ENCODE measurements at regions not wholly inside any gene's neighbourhood (a gene's known extent, or its start where the extent isn't known, plus 50 kb on each side); places are given as distances from the start of the nearest gene placed in this dataset.

DNA sequence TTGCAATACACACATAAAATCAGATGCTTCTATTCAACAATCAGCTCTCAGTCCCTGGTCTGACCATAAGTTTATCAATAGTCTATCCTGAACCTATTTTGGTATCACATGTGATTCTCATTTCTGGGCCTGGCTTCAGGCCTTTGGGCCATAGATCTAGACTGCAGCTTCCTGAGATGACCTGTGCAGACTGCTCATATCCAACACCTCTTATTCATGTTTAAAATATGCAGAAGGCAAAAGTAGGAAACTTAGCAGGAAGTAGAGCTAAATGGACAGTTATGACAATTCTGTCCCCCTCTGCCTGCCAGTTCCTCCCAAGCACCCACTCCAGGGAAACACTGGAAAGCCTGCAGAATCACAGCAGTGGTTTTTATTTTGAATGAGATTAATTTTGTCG lies 53.3 kb downstream of the C7orf25 start:
- no peak for DNase-seq (ENCODE audit: low spot score)

- no peak for DNase-seq (ENCODE audit: low spot score)
Measured at GRCh38 chr7:42856605-42856987, 55.3 kb downstream of the C7orf25 start.

GRCh38 chr7:42854571-42855118 lies 57.2 kb downstream of the C7orf25 start:
- no peak for DNase-seq (ENCODE audit: low spot score)

- DNase-seq (ENCODE audit: low spot score), result no peak
Measured at GRCh38 chr7:42852531-42852930, 59.3 kb downstream of the C7orf25 start.

DNA sequence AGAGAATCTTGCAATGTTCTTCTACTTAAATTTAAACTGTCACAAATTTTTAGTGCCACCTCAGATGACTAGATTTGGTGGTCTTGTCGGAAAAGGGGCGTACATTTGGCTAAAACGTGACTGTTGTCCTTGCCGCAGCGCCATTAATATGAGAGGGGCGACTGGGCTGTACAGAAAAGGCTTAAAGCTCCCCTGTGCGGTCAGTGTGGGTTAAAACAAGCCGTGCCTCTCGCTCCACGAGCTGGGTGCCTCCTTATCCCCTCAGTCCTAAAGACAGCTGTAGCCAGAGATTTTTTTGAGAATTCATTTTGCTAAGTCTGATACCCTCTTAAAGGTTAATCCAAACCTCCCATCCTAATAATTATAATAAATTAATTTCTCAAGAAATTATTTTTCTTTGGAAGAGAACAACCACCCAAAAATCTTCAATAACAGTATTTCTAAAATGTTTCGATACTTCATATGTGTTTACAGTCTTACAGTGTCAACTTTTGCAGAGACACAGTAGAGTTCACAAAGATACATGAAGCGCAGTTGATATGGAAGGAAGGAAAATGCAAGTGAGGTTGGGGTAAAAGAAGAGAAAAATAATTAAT lies 68.6 kb downstream of the C7orf25 start:
- peak; percentile 66 for DNase-seq (ENCODE audit: low spot score)

DNA sequence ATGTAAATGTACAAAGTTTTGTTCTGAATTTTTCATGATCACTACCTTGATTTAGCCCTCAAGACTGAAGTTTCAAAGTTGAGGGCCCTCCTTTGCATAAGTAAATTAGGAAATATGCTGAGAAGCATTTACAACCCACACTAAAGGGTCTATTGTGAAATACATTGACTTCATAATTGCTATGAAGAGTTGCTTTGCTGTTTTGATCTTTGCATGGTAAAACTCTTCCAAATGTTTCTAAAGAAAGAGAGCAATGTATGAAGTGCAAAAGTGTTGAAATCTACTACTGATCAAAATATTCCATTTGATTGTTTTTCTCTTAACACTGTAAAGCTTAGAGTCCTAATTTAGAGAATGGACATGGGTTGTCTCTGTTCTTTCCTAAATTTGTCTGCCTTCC lies 77.2 kb downstream of the C7orf25 start:
- DNase-seq (ENCODE audit: low spot score), result no peak

DNA sequence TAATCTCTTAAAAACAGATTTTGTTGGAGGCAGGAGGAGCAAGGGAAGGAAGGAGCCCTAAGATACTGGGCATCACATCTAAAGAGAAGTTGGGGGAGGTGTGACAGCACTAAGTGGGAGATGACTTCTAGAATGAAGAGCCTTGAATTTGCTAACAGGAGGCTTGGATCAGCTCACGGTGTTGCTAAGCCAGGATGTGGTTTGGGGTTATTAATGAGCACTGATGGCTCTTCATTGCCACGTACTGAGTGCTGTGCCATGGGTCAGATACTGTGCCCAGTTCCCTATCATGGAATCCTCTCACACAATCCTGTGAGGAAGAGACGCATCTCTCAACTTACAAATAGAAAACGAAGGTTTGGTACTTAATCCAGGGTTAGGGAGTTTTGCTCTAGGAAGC lies 78.5 kb downstream of the C7orf25 start:
- no peak for DNase-seq (ENCODE audit: low spot score)

GRCh38 chr7:42832667-42833066 lies 79.2 kb downstream of the C7orf25 start:
- DNase-seq (ENCODE audit: low spot score), result no peak

- DNase-seq (ENCODE audit: low spot score), result peak; percentile 35
Measured at GRCh38 chr7:42831718-42832522, 80.0 kb downstream of the C7orf25 start.

GRCh38 chr7:42831006-42831717 lies 80.7 kb downstream of the C7orf25 start:
- no peak for DNase-seq (ENCODE audit: low spot score)

DNA sequence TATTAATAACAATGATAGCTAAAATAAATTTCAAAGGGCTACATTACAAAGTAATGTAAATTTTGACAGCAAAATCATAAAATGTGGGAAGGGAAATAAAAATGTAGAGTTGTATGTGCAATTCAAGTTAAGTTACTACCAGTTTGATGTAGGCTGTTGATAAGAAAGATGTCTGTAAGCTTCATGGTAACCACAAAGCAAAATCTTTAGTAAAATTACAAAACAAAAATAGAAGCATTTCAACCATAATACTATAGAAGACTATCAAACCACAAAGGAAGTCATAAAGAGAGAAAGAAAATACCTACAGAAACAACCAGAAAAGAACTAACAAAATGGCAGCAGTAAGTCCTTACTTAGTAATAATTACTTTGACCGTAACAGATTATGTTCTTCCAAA lies 99.1 kb downstream of the C7orf25 start:
- no peak for DNase-seq (ENCODE audit: low spot score)

DNA sequence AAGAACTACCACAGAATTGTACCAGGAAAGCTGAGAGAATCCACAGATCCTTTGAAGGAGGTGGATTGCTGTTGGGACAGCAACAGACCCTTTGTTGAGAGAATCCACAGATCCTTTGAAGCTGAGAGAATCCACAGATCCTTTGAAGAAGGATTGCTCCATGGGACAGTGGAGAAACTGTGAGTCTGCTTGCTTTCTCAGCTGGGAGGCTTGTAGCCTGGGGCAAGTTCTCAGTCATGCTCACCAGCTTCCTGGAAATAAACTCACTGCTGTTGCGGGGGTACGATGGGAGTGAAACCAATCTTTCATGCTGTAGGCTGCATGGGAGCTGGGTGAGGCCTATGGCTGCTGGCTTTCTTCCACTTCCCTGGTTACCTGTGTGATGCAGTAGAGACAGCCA lies 106.3 kb downstream of the C7orf25 start:
- no peak for DNase-seq (ENCODE audit: low spot score)

- no peak for DNase-seq (ENCODE audit: low spot score)
Measured at GRCh38 chr7:42794673-42795072, 117.2 kb downstream of the C7orf25 start.

- DNase-seq (ENCODE audit: low spot score), result no peak
Measured at GRCh38 chr7:42792841-42793240, 119.0 kb downstream of the C7orf25 start.

GRCh38 chr7:42790196-42790595 lies 121.7 kb downstream of the C7orf25 start:
- DNase-seq (ENCODE audit: low spot score), result no peak

GRCh38 chr7:42774436-42774835 lies 137.4 kb downstream of the C7orf25 start:
- no peak for DNase-seq (ENCODE audit: low spot score)

- DNase-seq (ENCODE audit: low spot score), result no peak
Measured at GRCh38 chr7:42770114-42770513, 141.8 kb downstream of the C7orf25 start.

DNA sequence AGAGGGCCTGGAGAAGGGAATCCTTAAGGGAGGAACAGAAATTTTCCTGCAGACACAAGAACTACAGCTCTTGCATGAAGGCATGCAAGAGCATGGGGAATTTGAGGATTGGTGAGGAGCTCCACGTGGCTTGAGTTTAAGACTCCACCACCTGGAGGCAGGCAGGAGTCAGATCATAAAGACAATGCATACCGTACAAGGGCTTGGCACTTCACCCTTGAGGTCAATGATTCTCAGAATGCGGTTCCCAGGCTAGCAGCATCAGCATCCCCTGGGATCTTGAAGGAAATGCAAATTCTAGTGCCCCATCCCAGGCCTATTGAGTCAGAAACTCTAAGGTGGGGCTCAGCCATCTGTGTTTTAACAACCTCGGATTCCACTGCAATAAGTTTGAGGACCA lies 143.8 kb downstream of the C7orf25 start:
- DNase-seq (ENCODE audit: low spot score), result no peak

GRCh38 chr7:42766782-42767423 lies 145.0 kb downstream of the C7orf25 start:
- no peak for DNase-seq (ENCODE audit: low spot score)

GRCh38 chr7:42765931-42766330 lies 145.9 kb downstream of the C7orf25 start:
- DNase-seq (ENCODE audit: low spot score), result no peak

GRCh38 chr7:42763137-42763551 lies 148.7 kb downstream of the C7orf25 start:
- no peak for DNase-seq (ENCODE audit: low spot score)

- no peak for DNase-seq (ENCODE audit: low spot score)
Measured at GRCh38 chr7:42761486-42761885, 150.4 kb downstream of the C7orf25 start.

Data from D341Med (cell line).